Left lobe of liver (tissue), 2 donors: ENCODE measurements at regions not wholly inside any gene's neighbourhood (a gene's known extent, or its start where the extent isn't known, plus 50 kb on each side); places are given as distances from the start of the nearest gene placed in this dataset.

ENCODE experiments used
- ATAC-seq: fragments of 200-7000 bp; cut with Tn5 transposase; one replicate; pipeline ENCODE4 v1.9.1; 2020; ENCODE audit warnings: mild to moderate bottlenecking, moderate library complexity
- DNase-seq: peaks from one replicate; pipeline ENCODE4 v3.0.0-alpha.2; 2020; ENCODE audit warnings: low spot score
- donor health status: DM: no; HTN: no; CAD: no; lungs with moderate emphysema.
- donor health status: DM: no; HTN: yes; CAD: no.

GRCh38 chr3:72155391-72156064 is 370.6 kb upstream of the PROK2 start:
- DNase-seq = peak; percentile 70
- peak; percentile 40 for ATAC-seq

- DNase-seq (no peak), ATAC-seq (no peak)
Measured at GRCh38 chr3:72154391-72155335, 369.7 kb upstream of the PROK2 start.

GRCh38 chr3:72153477-72154314 is 368.7 kb upstream of the PROK2 start:
- peak; percentile 65 for ATAC-seq
- DNase-seq = peak; percentile 88

- DNase-seq (peak; percentile 87), ATAC-seq (peak; percentile 55)
Measured at GRCh38 chr3:72152551-72153476, 367.9 kb upstream of the PROK2 start.

GRCh38 chr3:72151465-72152238 is 366.7 kb upstream of the PROK2 start:
- peak; percentile 60 for ATAC-seq
- peak; percentile 73 for DNase-seq

- peak; percentile 63 for ATAC-seq
Measured at GRCh38 chr3:72150634-72151412, 365.9 kb upstream of the PROK2 start.

GRCh38 chr3:72149645-72150300 is 364.8 kb upstream of the PROK2 start:
- ATAC-seq = no peak
- DNase-seq = no peak

More at GRCh38 chr3:72150634-72151412, 365.9 kb upstream of the PROK2 start:
- peak; percentile 90 for DNase-seq

- DNase-seq (no peak), ATAC-seq (no peak)
Measured at GRCh38 chr3:72147600-72147999, 362.7 kb upstream of the PROK2 start.

GRCh38 chr3:72145506-72146380 is 360.8 kb upstream of the PROK2 start:
- DNase-seq (no peak), ATAC-seq (peak; percentile 9)

- ATAC-seq = peak; percentile 94
Measured at GRCh38 chr3:72144773-72145505, 360.0 kb upstream of the PROK2 start.

GRCh38 chr3:72143966-72144717 is 359.2 kb upstream of the PROK2 start:
- ATAC-seq (peak; percentile 17), DNase-seq (no peak)

More at GRCh38 chr3:72144773-72145505, 360.0 kb upstream of the PROK2 start:
- DNase-seq = peak; percentile 87

GRCh38 chr3:72143322-72143721 is 358.4 kb upstream of the PROK2 start:
- DNase-seq (no peak), ATAC-seq (no peak)

GRCh38 chr3:72142028-72142427 is 357.1 kb upstream of the PROK2 start:
- DNase-seq = no peak
- ATAC-seq = no peak

GRCh38 chr3:72141264-72141663 is 356.3 kb upstream of the PROK2 start:
- DNase-seq = no peak
- ATAC-seq = no peak

GRCh38 chr3:72139316-72139715 is 354.4 kb upstream of the PROK2 start:
- ATAC-seq (no peak), DNase-seq (no peak)
